NCI-H526 (cell line): ENCODE measurements at regions not wholly inside any gene's neighbourhood (a gene's known extent, or its start where the extent isn't known, plus 50 kb on each side); places are given as distances from the start of the nearest gene placed in this dataset.

Source experiments
- DNase-seq, 2 experiments: peaks; one replicate each; lab custom pipeline; 2025; lab: John Stamatoyannopoulos, UW

DNA sequence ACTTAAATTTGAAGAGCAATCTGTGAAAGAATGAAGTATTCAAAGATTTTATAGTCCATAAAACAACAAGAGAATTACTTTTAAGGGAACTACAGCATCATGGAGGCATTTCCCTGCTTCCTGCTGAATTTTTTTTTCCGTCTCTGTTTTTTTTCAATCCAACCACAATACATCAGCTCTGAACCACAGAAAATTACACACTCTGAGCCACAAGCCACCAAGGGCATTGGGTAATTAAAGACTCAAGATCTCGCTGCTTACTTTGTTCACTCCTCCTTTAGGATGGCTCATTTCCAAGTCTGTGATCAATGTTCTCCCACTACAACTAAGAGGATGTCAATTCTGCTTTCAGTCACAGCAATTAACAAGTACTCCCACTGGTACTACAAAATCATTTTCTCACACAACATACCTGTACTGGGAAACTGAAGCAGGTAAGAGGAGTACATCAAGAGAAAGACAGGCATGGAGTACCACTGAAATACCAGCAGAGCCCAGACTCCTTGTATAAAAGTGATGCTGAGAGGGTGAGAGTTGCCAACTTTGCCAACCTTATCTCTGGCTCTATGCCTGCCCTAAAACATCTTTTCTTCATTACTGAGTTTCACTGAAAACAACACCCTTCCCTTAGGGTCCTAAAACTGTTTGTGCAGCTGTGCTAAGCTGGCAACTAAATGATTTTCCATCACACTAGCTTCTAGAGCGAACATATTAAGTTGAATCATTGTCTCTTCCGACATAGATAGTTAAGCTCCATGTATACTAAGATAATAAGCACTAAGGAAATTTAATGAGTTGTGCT lies 105.8 kb upstream of the MAGEB18 start:
- no peak for DNase-seq

DNA sequence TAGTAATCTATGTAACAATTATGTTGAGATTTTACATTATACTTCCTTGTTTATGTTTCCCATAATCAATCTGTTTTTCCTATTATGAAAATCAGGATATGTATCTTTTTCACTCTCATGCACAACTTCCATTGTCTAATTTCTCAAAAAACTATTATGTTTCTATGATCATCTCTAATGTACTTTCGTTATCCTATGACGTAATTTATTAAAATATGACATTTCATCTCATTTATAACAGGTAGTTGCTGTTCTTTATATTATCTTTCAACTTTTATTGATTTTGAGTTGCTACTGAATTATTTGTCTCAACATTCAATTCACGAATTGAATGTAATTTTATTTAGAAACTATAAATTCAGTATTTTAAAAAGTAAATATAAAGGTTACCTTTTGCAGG lies 100.8 kb upstream of the MAGEB18 start:
- DNase-seq: no peak

DNA sequence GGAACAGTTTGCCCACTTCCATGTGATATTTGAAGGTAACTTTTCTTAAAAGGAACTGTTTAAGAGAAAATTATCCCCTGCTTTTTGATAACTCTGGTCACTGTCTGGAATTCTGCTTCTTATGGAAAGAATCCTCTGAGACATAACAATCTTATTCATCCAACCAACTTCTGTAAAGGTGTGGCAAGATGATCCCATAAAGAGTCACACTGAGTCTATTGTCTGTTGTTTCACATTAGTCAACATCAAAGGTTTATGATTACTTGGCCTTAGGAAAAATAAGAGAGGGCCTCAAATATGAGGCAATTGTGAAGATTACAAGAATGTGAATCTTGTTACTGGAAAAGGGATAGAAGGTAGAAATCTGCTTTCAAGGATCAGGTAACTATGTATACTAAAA lies 88.0 kb upstream of the MAGEB18 start:
- no peak for DNase-seq

DNA sequence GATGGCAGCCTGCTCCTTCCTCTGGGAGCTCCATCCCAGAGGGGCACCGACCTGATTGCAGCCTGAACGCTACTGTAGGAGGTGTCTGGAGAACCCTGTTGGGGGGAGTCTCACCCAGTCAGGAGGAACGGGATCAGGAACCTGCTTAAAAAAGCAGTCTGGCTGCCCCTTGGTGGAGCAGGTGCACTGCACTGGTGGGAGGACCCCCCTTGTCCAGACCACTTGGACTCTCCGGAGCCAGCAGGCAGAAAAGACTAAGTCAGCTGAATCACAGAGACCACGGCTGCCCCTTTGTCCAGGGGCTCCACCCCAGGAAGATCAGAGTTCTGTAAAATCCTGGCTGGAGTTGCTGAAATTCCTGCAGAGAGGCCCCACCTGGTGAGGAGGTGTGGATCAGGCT lies 67.3 kb upstream of the MAGEB18 start:
- DNase-seq: no peak

DNA sequence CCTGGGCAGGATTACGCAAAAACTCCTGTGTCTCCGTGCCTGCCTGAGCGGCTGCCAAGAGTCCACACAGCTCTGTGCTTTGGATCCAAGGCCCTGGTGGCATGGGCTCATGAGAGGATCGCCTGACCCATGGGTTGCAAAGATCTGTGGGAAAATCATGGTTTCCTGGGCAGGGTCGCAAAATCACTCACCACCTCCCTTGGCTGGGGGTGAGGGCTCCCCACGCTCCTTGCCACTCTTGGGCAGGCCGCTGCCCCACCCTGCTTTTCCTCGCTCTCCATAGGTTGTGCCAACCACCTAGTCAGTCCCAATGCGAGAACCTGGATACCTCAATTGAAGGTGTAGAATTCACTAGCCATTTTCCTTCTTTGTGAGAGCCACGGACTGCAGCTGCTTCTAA lies 66.5 kb upstream of the MAGEB18 start:
- no peak for DNase-seq

DNA sequence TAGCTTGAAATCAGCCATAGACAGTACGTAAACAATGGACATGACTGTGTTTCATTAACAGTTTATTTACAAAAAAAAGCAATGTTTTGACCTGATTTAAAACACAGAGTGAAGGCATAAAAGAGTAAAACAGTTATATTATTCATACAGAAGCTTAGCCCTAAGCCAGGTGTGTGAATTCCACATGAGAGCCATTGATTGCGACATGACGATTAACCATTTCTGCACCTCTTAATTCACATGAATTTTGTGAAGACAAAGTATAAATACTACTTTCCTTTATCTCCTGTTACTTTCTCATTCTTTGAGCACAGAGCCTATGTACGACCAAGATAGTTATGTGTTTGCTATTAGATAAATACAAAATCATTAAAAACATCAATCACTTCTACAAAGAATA lies 55.0 kb upstream of the MAGEB18 start:
- DNase-seq: no peak
